ENCODE measurements at regions not wholly inside any gene's neighbourhood (a gene's known extent, or its start where the extent isn't known, plus 50 kb on each side); places are given as distances from the start of the nearest gene placed in this dataset.
"Not testable (repeated sequence)": the region's sequence is repeated elsewhere in the genome, so short reads cannot be mapped to it uniquely, and the experiment has no call there.

DNA sequence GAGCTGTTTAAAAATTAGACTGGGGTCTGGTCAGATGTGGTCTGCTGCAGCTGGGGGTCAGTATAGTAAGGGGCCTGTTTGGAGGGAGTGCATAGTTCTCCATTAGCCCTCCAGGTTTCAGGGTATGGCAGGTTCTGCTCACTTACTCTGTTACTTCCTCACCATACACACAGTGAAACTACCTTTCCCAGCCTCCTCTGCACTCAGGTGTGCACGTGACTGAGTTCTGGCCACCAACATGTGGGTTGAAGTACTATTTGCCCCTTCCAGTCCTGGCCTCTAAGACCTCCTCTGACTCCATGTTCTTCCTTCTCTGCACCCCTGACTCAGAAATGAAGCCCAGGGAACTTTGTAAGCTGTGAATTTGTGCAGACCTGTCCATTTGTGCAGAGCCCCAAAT is 190.5 kb upstream of the CLINT1 start:
- no peak for DNase-seq

DNA sequence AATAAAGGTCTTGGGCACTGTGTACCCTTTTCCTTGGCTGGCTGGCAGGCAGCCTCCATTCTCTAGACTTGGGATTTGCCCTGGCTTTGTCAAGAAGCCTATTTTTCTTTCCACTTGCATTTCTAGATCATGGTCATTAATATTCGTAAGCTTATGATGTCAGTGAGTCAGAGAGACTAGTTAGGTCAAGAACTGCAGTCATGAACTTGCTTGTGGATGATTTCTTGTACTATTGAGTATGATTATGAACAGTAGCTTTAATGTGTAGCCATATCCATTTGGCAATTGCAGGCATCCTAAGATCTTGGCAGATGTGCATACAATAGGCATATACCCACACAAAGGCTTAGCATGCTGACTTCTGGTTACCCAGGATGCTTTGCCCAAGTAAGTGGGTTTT is 186.8 kb upstream of the CLINT1 start:
- DNase-seq, result no peak

DNA sequence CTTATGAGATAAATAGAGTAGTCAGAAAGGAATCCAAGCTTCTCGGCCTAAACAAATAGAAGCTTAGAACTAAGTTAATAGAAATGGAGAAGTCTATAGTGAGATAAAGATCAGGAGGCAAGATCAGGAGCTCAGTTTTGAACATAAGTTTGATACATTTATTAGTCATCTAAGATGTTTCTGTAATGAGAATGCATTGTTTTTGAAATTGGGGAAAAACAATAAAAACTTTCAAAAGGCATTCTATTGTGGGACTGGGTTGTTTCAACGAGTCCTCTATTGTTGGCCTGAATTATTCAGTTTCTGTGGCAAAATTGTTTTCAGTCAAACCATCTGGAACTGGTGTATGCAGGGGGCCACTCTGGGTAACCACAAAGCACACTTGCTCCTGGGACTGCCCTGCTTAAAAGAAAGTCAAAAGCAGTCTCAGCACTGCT is 181.0 kb upstream of the CLINT1 start:
- no peak for DNase-seq

DNA sequence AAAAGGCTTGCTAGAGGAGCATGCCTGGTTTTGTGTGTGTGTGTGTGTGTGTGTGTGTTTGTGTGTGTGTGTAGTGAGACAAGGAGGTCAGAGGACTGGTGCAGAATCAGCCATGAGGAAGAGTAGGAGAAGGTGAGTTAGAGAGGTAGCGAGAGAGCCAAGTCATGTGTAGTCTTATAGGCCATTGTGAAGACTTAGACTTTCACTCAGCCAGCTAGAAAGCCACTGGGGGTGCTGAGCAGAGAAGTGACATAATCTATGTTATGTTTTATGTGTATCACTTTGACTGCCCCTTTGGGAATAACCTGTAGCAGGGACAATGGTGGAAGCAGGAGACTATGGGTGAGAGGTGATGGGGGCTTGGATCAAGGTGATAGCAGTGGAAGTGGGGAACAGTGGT is 180.5 kb upstream of the CLINT1 start:
- DNase-seq, result no peak

DNA sequence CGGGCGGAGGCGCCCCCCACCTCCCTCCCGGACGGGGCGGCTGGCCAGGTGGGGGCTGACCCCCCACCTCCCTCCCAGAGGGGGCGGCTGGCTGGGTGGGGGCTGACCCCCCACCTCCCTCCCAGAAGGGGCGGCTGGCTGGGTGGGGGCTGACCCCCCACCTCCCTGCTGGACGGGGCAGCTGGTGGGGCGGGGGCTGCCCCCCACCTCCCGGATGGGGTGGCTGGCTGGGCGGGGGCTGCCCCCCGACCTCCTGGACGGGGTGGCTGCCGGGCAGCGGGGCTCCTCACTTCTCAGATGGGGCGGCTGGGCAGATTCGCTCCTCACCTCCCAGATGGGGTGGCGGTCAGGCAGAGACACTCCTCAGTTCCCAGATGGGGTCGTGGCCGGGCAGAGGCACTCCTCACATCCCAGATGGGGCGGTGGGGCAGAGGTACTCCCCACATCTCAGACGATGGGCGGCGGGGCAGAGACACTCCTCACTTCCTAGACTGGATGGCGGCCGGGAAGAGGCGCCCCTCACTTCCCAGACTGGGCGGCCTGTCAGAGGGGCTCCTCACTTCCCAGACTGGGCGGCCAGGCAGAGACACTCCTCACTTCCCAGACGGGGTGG is 178.1 kb upstream of the CLINT1 start:
- DNase-seq, result not testable (repeated sequence)

DNA sequence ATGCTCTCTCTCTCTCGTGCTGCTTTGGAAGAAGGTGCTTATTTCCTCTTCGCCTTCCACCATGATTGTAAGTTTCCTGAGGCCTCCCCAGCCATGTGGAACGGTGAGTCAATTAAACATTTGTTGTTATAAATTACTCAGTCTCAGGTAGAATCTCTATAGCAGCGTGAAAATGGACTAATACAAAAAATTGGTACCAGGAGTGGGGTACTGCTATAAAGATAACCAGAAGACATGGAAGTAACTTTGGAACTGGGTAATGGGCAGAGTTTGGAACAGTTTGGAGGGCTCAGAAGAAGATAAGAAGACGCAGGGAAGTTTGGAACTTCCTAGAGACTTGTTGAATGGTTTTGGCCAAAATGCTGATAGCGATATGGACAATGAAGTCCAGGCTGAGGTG is 175.6 kb upstream of the CLINT1 start:
- DNase-seq, result not testable (repeated sequence)

DNA sequence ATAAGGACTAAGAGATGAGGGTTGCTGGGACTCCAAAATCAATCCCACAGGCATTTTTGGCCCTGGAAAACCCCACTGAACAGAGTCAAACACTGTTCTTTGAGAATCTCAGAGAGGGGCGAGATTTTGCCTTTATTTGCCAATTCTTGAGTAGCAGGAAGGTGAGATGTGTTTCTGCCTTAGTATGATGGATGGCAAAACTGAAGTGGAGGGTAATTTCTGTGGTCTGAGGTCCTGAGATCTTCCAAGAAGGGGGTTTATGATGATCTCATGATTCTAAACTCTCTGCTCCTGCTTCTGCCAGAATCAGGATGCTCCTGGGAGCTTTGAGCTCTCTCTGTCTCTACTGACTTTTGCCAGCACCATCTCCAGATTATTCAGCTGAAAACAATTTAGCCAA is 174.8 kb upstream of the CLINT1 start:
- no peak for DNase-seq

DNA sequence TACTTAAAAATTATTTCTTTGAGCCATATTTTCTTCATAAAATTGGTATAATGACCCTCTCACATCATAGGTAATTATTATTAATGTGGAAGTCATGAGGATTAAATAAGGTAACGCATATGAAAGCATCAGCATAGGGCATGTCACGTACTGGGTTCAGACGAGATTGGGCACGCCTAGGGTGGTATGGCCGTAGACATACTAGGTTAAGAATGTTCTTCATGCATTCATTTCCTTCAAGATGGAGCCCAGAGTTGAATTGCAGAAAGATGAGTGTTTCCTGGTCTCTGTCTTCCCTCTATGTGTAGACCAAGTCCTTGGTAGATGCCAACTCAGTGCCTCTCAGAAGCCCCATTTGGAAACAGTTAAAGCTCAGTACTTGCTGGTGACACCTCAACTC is 174.1 kb upstream of the CLINT1 start:
- DNase-seq, result no peak

DNA sequence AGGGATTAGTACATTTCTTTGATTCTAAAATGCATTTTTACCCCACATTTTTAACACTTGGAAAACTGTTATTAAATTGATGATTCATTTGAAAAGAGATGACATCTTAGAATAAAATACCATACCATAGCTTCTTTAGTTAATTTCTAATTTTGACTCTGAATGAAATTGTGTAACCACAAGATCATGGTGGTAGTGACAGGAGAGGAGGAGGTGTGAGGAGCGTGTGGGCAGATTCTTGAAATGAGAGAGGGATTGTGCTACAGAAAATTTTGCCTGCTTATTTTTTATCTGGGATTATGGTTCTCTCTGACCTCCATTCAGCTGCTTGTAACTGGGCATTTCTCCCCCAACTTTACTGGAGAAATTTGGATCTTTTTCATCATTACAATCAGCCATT is 173.3 kb upstream of the CLINT1 start:
- no peak for DNase-seq

DNA sequence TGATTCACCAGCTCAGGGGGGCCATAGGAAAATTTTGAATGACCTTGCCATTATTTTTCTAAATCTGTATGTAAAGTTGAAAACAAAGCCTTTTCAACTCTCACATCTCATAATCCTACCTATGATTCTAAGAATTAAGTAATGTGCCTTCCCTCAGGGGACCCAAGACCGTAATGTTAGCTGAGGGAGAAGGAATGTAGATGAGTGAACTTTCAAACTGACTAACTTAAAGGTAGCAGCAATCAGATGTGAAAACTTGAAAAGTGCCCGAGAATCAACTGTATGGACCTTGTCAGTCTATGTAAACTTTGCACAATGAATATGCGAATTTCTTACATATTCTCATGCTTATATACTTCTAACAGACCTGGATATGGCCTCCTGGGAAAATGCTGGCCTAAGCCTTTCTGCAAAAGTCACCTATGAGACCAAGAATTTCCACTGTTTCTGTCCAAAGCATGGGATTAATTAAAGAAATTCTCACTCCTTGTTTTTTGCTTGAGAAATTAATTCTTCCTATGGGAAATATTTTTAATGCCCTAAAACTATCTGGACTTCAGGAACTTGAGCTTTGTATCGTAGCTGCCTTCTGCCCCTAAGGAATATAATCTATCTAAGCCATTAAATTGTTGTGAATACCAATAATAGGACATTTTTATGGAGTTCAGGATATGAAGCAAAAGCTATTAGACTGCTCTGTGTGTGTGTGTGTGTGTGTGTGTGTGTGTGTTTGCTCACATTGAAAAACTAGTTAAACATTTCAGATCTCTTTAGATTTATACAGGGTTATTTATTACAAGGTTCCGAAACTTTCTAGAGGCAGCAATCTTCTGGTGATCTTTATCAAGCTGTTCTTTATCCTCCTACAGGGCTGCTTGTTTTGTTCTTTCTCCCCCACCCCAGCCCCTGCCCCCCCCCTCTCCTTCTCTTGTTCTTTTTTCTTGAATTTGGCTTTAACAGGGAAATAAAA is 169.1 kb upstream of the CLINT1 start:
- no peak for DNase-seq

DNA sequence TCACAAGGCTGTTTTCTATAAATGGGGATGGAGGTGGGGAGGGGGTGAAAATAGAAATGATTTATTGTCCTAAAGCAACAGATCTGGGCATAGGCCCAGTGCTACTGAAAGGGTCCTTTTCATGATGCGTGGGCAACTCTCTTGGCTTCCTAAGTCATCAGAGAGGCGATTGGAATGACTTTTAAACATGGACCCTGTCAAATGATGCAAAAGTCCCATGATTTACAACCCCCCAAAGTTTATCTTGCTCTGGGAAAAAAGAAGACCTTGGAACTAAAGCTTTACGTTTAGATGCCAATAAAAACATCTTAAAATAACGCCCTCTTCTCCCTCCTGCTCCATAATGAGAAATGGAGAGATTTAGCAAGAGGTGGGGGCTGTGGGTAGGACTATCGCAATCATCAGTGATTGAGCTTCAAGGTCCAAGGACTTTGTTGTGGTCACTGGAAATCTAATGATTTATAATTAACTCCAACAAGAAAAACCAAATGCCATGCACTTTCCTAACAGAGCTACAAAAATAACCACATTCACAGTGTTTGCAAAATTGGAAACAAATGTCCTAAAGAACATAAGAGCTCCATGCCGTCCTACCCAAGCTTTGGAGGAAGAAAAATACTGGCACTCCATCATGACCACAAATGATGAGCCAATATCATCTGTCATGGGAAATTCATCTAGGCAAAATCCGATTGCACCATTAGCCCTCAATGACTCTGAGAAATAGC is 167.5 kb upstream of the CLINT1 start:
- no peak for DNase-seq

DNA sequence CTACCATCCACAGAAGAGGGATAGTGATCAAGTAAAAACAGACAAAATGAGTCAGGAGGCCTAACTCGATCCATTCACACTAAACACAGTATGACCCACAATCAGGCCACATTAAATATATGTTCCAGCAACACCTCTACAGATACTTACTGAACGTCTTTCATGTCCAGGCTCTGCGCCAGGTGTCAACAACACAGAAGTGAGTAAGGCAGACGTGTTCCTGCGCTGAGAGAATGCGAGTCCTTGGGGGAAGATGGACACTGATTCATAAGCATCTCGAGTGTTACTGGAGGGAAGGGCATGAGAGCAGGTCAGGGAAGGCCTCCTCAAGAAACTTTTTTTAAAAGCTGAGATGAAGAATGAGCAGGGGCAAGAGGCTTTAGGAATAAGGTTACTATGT is 164.3 kb upstream of the CLINT1 start:
- DNase-seq, result no peak

DNA sequence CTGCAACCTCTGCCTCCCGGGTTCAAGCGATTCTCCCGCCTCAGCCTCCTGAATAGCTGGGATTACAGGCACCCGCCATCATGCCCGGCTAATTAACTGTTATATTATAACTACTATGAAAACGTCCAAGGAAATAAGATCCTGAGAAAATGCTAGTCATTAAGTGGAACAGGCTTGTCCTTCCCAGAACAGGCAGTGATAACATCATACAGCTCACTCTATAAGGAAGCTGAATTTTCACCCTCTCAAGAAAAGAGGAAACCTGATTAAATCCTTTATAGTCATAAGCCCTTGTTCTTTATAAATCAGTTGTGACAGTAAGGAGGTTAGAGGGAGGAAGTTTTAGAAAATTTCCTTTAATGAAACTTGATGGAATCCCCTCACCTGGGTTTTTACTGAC is 163.9 kb upstream of the CLINT1 start:
- no peak for DNase-seq

DNA sequence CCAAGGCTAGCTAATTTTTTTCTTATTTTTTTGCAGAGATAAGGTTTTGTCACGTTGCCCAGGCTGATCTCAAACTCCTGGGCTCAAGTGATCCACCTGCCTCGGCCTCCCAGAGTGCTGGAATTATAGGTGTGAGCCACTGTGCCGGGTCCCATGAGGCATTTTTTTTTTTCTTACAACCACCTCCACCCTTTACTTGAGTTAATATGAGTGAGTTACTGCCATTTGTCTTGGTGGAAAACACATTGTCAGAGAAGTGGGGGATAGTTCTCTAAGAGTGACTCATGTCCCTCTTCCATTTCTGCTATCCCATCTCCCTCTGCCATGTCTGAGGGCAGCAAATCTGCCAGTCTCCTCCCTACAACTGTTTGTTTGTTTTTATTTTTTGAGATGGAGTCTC is 163.4 kb upstream of the CLINT1 start:
- no peak for DNase-seq

DNA sequence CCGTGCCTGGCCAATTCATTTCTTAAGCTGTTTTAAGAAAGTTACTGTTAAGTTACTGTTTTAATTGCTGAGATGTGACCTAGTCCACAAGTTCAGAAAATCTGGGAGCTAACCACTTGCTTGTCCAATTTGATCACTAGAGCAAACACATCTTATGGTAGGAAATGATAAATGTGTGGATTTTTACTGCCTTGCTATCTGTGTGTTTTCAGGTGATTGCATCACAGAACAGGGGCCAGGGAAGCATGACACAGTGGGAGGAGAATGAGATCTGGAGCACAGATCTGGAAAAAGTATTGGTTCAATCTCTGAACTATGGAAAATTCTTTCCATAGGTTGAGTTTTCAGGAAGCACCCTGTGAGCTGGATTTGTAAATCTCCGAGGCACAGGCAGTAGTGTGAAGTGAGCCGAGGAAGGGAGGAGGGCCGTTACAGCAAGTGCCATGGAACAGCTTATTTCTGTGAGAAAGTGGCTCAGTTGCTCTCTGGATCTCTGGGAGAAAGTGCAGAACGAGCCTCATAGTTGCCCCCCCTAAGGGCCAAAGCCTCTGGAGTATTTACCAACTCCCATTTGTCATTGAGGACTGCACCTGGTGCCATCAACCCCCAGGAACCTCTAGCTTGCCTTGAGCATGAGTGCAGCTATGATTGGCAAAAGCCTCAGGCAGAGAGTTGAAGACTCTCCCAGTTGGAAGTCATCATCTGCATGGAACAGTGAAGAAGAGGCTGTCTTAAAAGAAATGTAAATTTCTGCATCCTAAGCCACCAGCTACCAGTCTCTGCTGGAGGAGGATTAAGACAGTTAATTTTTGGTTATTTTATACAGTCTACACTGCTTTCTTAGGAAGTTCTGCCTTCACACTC is 161.8 kb upstream of the CLINT1 start:
- DNase-seq, result no peak

DNA sequence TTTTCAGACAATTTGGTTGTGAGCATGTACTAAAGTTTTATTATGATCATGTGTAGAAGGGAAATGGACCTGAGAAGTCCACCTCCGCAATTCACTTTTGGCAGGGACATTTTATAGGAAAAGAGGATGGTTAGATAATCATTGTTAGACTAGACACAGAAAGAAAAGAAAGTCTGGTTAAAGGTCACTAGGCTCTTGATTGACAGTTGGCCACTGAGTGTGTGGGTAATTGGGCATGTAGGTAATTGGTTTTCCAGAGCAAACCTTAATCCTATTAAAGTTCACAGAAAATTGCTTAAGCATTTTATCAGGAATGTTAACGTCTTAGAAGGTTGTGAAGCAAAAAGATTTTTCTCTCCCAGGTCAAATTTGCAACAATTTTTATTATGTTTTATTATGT is 158.5 kb upstream of the CLINT1 start:
- no peak for DNase-seq

DNA sequence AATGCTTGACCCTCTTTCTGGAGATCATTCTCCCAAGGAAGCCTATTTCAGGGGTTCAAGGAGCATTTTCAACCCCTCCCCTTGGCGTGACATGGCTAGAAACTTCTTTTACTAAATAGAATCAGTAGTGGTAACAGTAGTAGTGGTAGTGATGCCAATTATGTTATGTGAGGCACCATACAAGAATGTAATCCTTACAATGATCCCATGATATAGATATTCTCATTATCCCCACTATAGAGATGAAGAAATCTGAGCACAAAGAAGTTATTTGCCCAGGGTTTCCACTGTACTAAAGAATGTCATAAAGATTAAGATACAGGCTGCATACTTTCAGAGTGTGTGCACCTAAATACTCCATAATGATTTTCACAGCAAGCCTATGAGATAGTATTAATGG is 155.4 kb upstream of the CLINT1 start:
- no peak for DNase-seq

DNA sequence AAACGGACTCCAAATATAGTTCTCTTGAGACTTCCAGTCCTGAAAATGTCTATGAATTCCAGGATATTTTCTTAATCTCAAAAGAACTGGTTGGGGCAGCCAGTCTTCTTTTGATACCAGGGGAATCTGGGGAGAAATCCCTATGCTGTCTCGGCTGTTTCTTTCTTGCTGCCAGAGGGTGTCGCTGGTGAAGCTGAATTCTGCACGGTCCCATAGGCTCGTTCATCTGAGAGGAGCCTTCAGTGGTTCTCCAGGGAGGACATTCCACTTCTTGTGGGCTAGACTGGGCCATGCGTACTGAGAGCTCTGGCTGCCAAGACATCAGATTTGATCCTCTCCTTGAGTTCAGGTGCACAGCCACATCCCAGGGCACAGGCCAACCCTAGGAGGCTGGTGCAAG is 155.0 kb upstream of the CLINT1 start:
- peak; percentile 18 for DNase-seq

DNA sequence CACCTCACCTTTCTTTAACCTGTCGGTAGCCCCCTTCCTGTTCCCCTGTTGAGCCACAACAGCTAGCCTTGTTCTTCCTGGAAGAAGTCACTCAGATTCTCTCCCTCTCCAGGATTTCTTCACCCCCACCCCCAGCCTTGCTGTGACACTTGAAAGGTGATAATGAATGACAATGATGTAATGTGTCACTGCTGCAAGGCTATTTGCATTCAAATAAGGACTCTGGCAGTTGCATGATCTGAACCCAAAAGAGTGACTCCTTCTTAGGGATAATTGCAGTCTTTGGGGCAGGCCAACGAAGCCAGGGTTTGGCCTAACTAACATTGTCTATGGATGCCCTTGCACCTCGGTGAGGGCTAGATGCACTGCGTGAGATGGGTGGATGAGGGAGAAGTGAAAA is 154.4 kb upstream of the CLINT1 start:
- no peak for DNase-seq

DNA sequence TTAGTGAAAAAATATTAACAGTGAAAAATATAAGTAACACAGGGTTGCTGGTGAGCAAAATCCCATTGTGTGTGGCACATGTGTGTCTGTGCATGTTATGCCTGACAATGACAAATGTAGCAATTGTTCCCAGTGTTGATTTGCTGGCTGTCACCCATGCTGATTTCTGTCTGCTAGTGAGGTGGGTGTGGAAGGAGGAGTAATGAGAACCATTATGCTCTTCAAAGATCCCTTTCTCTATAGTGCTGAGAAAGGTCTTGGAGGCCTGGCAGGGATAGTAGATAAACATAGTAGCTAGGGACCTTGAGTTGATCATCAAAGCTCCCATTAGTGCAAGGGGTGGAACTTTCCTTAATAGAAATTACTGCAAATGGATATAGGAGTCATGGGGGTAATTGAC is 152.5 kb upstream of the CLINT1 start:
- DNase-seq, result no peak

DNA sequence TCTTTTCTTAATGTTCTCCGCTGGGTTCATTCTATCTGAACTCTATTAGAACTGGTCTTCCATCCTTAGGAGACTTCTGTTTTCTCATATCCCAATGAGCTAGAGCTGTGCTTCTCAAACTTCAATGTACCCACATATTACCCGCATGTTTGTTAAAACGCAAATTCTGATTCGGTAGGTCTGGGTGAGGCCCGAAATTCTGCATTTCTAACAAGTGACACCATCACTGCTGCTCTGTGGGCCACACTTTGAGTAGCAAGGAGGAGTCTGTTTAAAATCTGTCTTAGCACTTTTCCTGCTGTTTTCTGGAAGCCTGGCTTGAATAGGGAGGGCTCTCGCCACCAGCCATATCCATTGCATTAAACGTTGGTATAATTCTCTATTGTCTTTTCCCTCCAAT is 151.9 kb upstream of the CLINT1 start:
- DNase-seq, result no peak

DNA sequence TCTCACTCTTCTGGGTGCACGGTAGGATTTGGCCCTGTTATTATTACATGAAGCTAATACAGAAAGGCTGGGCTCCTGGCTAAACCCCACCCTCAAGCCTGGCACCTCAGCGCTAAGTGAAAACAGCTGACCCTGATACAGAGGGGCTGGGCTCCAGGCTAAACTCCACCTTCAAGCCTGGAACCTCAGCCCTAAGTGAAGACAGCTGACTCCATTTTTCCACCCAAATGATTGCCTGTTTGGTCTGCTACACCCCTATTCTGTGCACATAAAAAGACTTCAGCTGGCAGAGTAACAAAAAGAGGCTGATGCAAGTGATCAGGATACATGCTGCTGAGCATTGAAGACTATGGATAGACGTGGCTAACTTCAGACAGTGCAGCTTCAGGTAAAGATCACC is 148.4 kb upstream of the CLINT1 start:
- DNase-seq, result no peak

DNA sequence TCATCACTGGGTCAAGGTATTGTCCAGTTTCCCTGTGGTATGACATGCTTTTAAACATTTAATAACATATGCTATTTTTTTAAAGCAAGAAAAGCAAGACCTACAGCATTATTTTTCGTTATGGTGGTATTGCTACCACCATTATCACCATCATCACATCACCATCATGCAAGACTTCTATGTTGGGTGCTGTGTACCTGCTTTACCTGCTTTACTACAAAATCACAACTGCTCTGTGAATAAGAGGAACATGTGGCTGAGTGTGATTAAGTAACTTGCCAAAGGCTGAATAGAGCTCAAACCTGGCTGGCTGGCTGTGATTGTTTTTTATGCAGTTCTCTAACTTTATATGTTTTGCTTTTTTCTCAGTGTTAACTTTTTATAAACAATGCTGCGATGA is 140.8 kb upstream of the CLINT1 start:
- no peak for DNase-seq

All from 8988T (cell line).